Neural progenitor cell (in vitro differentiated cells): ENCODE measurements at regions not wholly inside any gene's neighbourhood (a gene's known extent, or its start where the extent isn't known, plus 50 kb on each side); places are given as distances from the start of the nearest gene placed in this dataset.

ENCODE experiments used
- DNase-seq: peaks from one replicate; pipeline ENCODE4 v3.0.0-alpha.2; 2016; ENCODE audit warnings: low spot score
- H2AFZ ChIP-seq: fragments of 200-600 bp; sonication (generic); replicated peaks from 2 replicates; pipeline ENCODE4 v1.6.1; 2016; ENCODE audit warnings: antibody characterized with exemption
- H3F3A ChIP-seq: fragments of 200-600 bp; sonication (generic); 2 replicates; pipeline ENCODE4 v1.6.1; 2016; ENCODE audit warnings: antibody characterized with exemption, low read depth
- H3K27ac ChIP-seq: fragments of 200-600 bp; sonication (generic); 2 replicates; pipeline ENCODE4 v1.5.1; 2016; ENCODE audit warnings: mild to moderate bottlenecking
- H3K27me3 ChIP-seq: fragments of 200-600 bp; sonication (generic); 2 replicates; pipeline ENCODE4 v1.6.1; 2016; ENCODE audit warnings: mild to moderate bottlenecking, moderate library complexity
- H3K36me3 ChIP-seq: fragments of 200-600 bp; sonication (generic); 2 replicates; pipeline ENCODE4 v1.5.1; 2016
- H3K4me1 ChIP-seq: fragments of 200-600 bp; sonication (generic); 2 replicates; pipeline ENCODE4 v1.6.1; 2016; ENCODE audit warnings: mixed run types
- H3K4me2 ChIP-seq: fragments of 200-600 bp; sonication (generic); 2 replicates; pipeline ENCODE4 v1.6.1; 2016
- H3K4me3 ChIP-seq: fragments of 200-600 bp; sonication (generic); 2 replicates; pipeline ENCODE4 v1.5.1; 2016
- H3K79me2 ChIP-seq: fragments of 200-600 bp; sonication (generic); 2 replicates; pipeline ENCODE4 v1.6.1; 2016; ENCODE audit warnings: low read depth
- H3K9ac ChIP-seq: fragments of 200-600 bp; sonication (generic); 2 replicates; pipeline ENCODE4 v1.6.1; 2016
- H3K9me3 ChIP-seq: fragments of 200-600 bp; sonication (generic); 2 replicates; pipeline ENCODE4 v1.5.1; 2016; ENCODE audit warnings: low read depth
- H4K20me1 ChIP-seq: fragments of 200-600 bp; sonication (generic); 2 replicates; pipeline ENCODE4 v1.6.1; 2016; ENCODE audit warnings: low read depth
- H3K27ac Mint-ChIP-seq: 3 replicates; pipeline ENCODE4 v1.8.0; 2021; ENCODE audit warnings: mixed read lengths
- H3K27me3 Mint-ChIP-seq: 2 replicates; pipeline ENCODE4 v1.8.0; 2022; ENCODE audit warnings: low read depth, mild to moderate bottlenecking, inconsistent platforms, moderate library complexity, mixed read lengths; ENCODE audit not compliant: insufficient read depth
- H3K36me3 Mint-ChIP-seq: 3 replicates; pipeline ENCODE4 v1.8.0; 2021; ENCODE audit warnings: mixed read lengths
- H3K4me1 Mint-ChIP-seq: 3 replicates; pipeline ENCODE4 v1.8.0; 2021; ENCODE audit warnings: mixed read lengths
- H3K4me3 Mint-ChIP-seq: 3 replicates; pipeline ENCODE4 v1.8.0; 2021; ENCODE audit warnings: mild to moderate bottlenecking, moderate library complexity, mixed read lengths
- H3K9me3 Mint-ChIP-seq: 3 replicates; pipeline ENCODE4 v1.8.0; 2020; ENCODE audit warnings: mixed read lengths
- EZH2 ChIP-seq: fragments of 200-600 bp; sonication (generic); IDR thresholded peaks from 2 replicates; pipeline ENCODE4 v1.6.1; 2017; ENCODE audit warnings: antibody characterized with exemption, mild to moderate bottlenecking, moderate library complexity
- EZH2phosphoT487 ChIP-seq: fragments of 200-600 bp; sonication (generic); IDR thresholded peaks from 2 replicates; pipeline ENCODE4 v1.6.1; 2017; ENCODE audit warnings: antibody characterized with exemption
- TF ChIP-seq, protein P1 (sequence below): fragments of 200-600 bp; sonication (generic); IDR thresholded peaks from 2 replicates; pipeline ENCODE4 v1.5.1; 2017; ENCODE audit warnings: antibody characterized with exemption, mild to moderate bottlenecking

DNA sequence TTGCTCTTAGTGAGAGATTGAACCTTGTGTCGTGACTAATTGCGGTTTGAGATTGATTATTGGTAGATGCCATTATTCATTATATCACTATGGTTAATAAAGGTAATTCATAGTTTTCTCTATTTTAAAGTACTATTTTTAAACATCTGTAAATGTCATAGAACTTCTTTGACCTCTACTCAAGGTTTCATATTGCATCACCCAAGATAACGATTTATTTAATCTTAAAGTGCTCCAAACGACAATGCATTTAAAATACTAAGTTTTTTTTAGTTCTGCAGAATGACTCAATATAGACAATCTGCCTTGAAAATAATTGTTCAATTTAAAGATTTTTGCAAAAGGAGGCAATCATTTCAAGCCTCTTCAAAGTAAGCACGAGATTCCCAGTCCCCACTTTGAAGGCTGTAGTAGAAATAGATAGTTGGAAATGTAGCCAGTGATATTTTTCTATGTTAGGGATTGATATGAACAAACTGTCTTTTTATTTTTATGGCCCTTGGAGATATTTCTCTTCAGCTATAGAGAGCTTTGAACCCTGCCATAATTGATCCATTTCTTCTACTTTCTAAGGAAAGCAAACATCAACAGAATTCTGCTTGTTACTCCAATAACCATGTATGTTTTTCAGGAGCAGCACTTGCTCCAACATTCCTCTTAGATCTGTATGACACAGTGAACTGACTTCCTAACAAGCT is 114.2 kb upstream of the PALMD start:
- Histone ChIP-seq H3K9ac (no peak overlapping the region), H3K4me2 (peak overlapping the region; percentile 60), H3K9me3 (no peaks in the 10 kb centered on the region), H3K4me1 (peaks cover 50% of the 10 kb centered on the region), H3K4me3 (peak overlapping the region; percentile 11), H3K79me2 (no peaks in the 10 kb centered on the region), H3K36me3 (no peaks in the 10 kb centered on the region), H4K20me1 (no peaks in the 10 kb centered on the region), H3F3A (peaks cover 15% of the 10 kb centered on the region), H3K27ac (peak overlapping the region; percentile 89), H2AFZ (no peak overlapping the region), H3K27me3 (no peaks in the 10 kb centered on the region)
- Mint-ChIP-seq H3K27ac (no peak overlapping the region), H3K36me3 (no peaks in the 10 kb centered on the region), H3K9me3 (no peaks in the 10 kb centered on the region), H3K27me3 (no peaks in the 10 kb centered on the region), H3K4me1 (peaks cover 21% of the 10 kb centered on the region), H3K4me3 (no peak overlapping the region)
- TF ChIP-seq, protein P1, sequence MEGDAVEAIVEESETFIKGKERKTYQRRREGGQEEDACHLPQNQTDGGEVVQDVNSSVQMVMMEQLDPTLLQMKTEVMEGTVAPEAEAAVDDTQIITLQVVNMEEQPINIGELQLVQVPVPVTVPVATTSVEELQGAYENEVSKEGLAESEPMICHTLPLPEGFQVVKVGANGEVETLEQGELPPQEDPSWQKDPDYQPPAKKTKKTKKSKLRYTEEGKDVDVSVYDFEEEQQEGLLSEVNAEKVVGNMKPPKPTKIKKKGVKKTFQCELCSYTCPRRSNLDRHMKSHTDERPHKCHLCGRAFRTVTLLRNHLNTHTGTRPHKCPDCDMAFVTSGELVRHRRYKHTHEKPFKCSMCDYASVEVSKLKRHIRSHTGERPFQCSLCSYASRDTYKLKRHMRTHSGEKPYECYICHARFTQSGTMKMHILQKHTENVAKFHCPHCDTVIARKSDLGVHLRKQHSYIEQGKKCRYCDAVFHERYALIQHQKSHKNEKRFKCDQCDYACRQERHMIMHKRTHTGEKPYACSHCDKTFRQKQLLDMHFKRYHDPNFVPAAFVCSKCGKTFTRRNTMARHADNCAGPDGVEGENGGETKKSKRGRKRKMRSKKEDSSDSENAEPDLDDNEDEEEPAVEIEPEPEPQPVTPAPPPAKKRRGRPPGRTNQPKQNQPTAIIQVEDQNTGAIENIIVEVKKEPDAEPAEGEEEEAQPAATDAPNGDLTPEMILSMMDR = no peak
- TF ChIP-seq EZH2phosphoT487 = no peak
- TF ChIP-seq EZH2 = no peak
- DNase-seq = no peak

DNA sequence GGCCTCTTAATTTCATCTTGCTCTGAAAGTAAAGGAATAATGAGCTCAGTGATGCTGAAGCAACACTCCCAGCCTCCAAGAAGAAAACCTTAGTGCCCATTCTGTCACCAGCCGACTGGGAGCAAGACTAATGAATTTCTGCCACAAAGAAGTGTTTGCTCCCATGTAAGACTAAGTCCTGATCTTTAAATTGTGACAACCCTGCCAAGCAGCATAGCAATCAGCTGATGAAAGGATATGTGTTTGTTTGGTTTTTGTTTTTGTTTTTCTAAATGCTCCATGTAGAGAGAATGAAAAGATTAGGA is 113.7 kb upstream of the PALMD start:
- Mint-ChIP-seq H3K9me3 (no peaks in the 10 kb centered on the region), H3K36me3 (no peaks in the 10 kb centered on the region), H3K27ac (peak overlapping the region; percentile 1), H3K27me3 (no peaks in the 10 kb centered on the region), H3K4me1 (peaks cover 21% of the 10 kb centered on the region), H3K4me3 (no peak overlapping the region)
- no peak for TF ChIP-seq EZH2
- no peak for TF ChIP-seq EZH2phosphoT487
- TF ChIP-seq, protein P1 = no peak
- Histone ChIP-seq H3K9me3 (no peaks in the 10 kb centered on the region), H3K27me3 (no peaks in the 10 kb centered on the region), H2AFZ (no peak overlapping the region), H4K20me1 (no peaks in the 10 kb centered on the region), H3F3A (peaks cover 15% of the 10 kb centered on the region), H3K4me3 (peak overlapping the region; percentile 11), H3K79me2 (no peaks in the 10 kb centered on the region), H3K36me3 (no peaks in the 10 kb centered on the region), H3K4me2 (peak overlapping the region; percentile 60), H3K27ac (peak overlapping the region; percentile 89), H3K9ac (no peak overlapping the region), H3K4me1 (peaks cover 50% of the 10 kb centered on the region)
- peak; percentile 71 for DNase-seq

DNA sequence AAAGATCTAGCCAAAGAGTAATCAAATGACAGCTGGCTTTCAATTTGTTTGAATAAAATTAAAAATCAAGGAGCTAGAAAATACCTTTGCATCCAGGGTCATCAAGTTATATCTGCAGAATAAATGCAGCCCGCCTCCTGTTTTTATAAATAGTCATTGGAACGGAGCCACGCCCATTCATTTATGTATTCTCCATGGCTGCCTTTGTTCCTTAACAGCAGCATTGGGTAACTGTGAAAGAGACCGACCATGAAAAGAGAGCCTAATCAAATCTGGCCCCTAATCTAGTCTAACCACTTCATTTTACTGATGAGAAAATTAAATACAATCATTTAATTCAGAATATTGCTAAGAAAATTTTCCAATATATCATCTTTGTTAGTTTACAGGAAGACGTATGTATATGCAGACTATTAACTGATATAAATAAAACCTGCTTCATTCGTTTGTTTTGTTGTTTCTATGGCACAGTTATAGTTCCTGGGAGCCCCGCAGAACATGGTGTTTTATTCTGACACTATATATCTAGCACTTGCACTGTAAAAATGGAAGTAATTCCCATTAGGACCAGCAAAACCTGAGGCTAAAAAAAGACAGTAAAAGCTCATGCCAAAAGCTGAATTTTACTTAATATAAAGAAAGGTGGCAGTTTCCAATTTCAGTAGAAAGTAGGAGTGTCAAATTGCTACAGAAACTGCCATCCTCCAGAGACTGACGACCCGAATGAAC is 111.8 kb upstream of the PALMD start:
- no peaks in the 10 kb centered on the region for H3K36me3 ChIP-seq
- H3K79me2 ChIP-seq = no peaks in the 10 kb centered on the region
- H3K9ac ChIP-seq = peak overlapping the region; percentile 29
- peaks cover 48% of the 10 kb centered on the region for H3K4me1 ChIP-seq
- Mint-ChIP-seq H3K4me3 (no peak overlapping the region), H3K27ac (no peak overlapping the region), H3K4me1 (peaks cover 21% of the 10 kb centered on the region), H3K36me3 (no peaks in the 10 kb centered on the region), H3K27me3 (no peaks in the 10 kb centered on the region), H3K9me3 (no peaks in the 10 kb centered on the region)
- H4K20me1 ChIP-seq = no peaks in the 10 kb centered on the region
- H3K4me2 ChIP-seq = peak overlapping the region; percentile 39
- no peaks in the 10 kb centered on the region for H3K9me3 ChIP-seq
- H3K27ac ChIP-seq = no peak overlapping the region
- no peak overlapping the region for H3K4me3 ChIP-seq
- no peaks in the 10 kb centered on the region for H3K27me3 ChIP-seq
- no peak for DNase-seq
- peaks cover 15% of the 10 kb centered on the region for H3F3A ChIP-seq
- peak overlapping the region; percentile 83 for H2AFZ ChIP-seq
- no peak for TF ChIP-seq EZH2

DNA sequence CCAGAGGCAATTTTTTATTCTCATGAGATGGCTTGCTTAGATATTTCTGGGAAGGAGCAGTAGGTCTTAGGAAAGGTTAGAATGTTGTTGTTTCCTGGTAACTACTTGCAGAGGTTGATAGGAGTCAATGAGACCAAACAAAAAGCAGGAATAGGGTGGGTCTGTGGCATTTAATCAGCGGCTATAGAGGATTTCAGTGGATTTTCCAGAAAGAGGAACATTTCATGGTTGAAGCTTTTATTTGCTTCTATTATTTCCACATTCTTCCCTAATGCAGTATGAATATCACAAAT is 111.3 kb upstream of the PALMD start:
- Histone ChIP-seq H3F3A (peaks cover 15% of the 10 kb centered on the region), H2AFZ (peak overlapping the region; percentile 83), H3K79me2 (no peaks in the 10 kb centered on the region), H3K4me3 (no peak overlapping the region), H4K20me1 (no peaks in the 10 kb centered on the region), H3K27me3 (no peaks in the 10 kb centered on the region), H3K9ac (peak overlapping the region; percentile 29), H3K9me3 (no peaks in the 10 kb centered on the region), H3K4me2 (peak overlapping the region; percentile 39), H3K27ac (no peak overlapping the region), H3K36me3 (no peaks in the 10 kb centered on the region), H3K4me1 (peaks cover 43% of the 10 kb centered on the region)
- Mint-ChIP-seq H3K9me3 (no peaks in the 10 kb centered on the region), H3K36me3 (no peaks in the 10 kb centered on the region), H3K27ac (no peak overlapping the region), H3K4me3 (no peak overlapping the region), H3K27me3 (no peaks in the 10 kb centered on the region), H3K4me1 (peaks cover 21% of the 10 kb centered on the region)
- TF ChIP-seq, protein P1 = no peak
- no peak for TF ChIP-seq EZH2
- no peak for TF ChIP-seq EZH2phosphoT487
- DNase-seq = no peak
